ENCODE measurements at regions not wholly inside any gene's neighbourhood (a gene's known extent, or its start where the extent isn't known, plus 50 kb on each side); places are given as distances from the start of the nearest gene placed in this dataset.

DNA sequence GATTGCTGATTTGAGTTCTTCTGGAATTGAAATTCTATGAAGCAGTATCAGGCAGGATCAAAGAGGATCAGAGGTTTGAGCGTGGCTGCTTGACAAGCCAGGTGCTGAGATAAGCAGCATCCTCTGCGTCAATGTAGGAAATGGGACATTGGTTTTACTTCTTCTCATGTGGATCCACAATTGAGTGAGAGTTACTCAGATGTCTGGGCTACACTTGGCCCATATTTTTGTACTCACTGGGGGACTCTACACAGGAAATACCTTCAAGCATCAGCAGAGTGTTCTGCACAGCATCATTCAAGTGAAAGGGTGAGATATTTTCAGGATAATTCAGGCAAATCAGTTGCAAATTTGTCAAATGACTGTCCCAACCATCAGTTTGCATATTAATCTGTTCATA is 613.9 kb upstream of the ARID1B start:
- Mint-ChIP-seq H3K4me1 (peaks cover 42% of the 10 kb centered on the region), H3K4me3 (no peak overlapping the region), H3K27ac (no peak overlapping the region), H3K36me3 (ENCODE audit: low read depth) (no peaks in the 10 kb centered on the region), H3K27me3 (peaks cover 2% of the 10 kb centered on the region), H3K9me3 (no peaks in the 10 kb centered on the region)
- ATAC-seq (no peak), DNase-seq (no peak)

DNA sequence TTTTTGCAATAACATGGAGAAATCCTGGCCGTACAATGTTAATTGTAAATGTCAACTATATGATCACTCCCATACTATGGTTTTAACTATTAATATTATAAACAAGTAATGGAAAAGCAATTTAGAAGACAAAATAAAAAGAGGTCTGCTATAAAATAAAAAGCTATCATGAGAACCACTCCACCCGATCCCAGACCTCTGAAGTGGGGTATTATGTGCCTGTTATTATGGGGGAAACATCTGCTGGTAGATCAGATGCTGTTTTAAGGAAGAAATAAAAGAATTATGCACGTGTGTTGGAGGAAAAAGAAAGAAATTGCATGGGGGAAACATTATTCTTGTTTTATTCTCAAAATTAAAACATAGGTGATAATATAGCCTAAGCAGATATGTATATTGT is 615.7 kb upstream of the ARID1B start:
- DNase-seq (no peak), ATAC-seq (no peak)
- H3K4me1 Mint-ChIP-seq: peaks cover 24% of the 10 kb centered on the region
- H3K27ac Mint-ChIP-seq: no peak overlapping the region
- no peaks in the 10 kb centered on the region for H3K9me3 Mint-ChIP-seq
- no peaks in the 10 kb centered on the region for H3K27me3 Mint-ChIP-seq
- H3K36me3 Mint-ChIP-seq (ENCODE audit: low read depth): no peaks in the 10 kb centered on the region
- H3K4me3 Mint-ChIP-seq: no peak overlapping the region

DNA sequence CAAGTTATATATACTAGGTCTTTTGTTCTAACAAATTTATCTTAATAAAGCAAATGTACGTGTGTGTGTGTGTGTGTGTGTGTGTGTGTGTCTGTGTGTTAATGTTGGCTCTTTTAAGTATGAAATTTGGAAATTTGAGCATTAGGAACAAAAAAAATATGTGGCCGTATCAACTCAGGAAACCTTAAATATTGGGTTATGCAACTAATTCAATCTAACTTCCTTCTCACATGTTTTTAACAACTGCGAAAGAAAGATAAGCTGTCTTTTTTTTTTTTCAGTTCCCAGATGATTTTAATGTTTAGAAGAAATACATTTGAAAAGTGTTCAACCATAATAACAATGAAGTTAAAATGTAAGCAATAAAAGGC is 616.4 kb upstream of the ARID1B start:
- no peaks in the 10 kb centered on the region for H3K36me3 Mint-ChIP-seq (ENCODE audit: low read depth)
- peaks cover 17% of the 10 kb centered on the region for H3K4me1 Mint-ChIP-seq
- no peak overlapping the region for H3K27ac Mint-ChIP-seq
- ATAC-seq (no peak), DNase-seq (no peak)
- no peaks in the 10 kb centered on the region for H3K9me3 Mint-ChIP-seq
- no peaks in the 10 kb centered on the region for H3K27me3 Mint-ChIP-seq
- no peak overlapping the region for H3K4me3 Mint-ChIP-seq

DNA sequence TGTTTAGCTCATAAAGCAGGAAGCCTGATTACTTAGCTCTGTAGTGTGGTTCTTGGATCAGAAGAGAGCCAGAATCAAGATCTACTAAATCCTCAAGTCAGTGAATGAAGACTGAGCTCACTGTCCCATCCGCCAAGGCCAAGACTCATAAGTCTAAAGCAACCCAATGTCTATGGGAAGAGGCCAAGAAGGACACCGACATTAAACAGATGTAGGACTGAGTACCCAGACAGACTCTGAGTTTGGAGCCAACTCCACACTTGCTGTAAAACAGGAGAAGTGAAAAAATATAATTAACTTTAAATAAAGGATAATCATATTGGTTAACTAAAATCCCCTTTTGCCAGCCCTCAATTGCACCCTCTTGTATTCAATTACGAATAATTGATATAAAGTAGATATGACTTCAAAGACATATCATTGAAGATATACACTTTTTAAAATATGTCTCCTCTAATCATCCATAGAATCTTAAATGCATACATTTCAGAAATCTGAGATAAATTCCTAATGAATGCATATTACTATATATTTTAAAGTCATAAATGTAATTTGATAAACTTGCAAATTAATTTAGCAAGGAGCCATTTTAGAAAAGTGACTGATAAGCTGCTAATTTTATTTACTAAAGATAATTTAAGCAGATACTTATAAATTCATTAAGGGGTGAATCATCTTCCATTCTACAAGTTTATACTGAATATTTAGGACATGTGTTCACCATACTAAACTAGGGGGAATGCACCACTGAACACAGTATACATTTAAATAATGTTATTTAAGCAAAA is 617.0 kb upstream of the ARID1B start:
- no peak for DNase-seq
- H3K27me3 Mint-ChIP-seq: no peaks in the 10 kb centered on the region
- no peak for ATAC-seq
- peaks cover 12% of the 10 kb centered on the region for H3K4me1 Mint-ChIP-seq
- H3K9me3 Mint-ChIP-seq: no peaks in the 10 kb centered on the region
- H3K36me3 Mint-ChIP-seq (ENCODE audit: low read depth): no peaks in the 10 kb centered on the region
- no peak overlapping the region for H3K27ac Mint-ChIP-seq
- no peak overlapping the region for H3K4me3 Mint-ChIP-seq

DNA sequence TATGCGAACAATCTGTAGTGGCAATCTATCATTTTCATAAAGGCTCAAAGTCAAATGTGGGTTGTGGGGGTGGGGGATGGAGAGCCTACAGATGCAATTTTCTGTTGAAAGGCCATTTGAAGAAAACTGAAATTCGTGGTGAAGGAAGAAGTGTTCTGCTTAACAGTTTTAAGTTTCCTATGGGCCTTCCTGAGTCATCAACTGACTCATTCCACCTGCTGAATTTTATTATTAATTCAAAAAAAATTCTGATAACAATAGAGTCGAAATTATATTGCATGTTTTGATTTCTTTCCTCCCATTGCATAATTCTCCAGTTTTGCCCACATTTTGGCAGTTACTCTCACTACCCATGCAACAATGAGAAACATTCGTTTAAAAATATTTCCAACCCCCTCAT is 622.3 kb upstream of the ARID1B start:
- peaks cover 14% of the 10 kb centered on the region for H3K4me1 Mint-ChIP-seq
- no peak for DNase-seq
- peak; percentile 28 for ATAC-seq
- H3K27ac Mint-ChIP-seq: peak overlapping the region; percentile 28
- no peaks in the 10 kb centered on the region for H3K9me3 Mint-ChIP-seq
- no peaks in the 10 kb centered on the region for H3K27me3 Mint-ChIP-seq
- no peak overlapping the region for H3K4me3 Mint-ChIP-seq
- H3K36me3 Mint-ChIP-seq (ENCODE audit: low read depth): no peaks in the 10 kb centered on the region

DNA sequence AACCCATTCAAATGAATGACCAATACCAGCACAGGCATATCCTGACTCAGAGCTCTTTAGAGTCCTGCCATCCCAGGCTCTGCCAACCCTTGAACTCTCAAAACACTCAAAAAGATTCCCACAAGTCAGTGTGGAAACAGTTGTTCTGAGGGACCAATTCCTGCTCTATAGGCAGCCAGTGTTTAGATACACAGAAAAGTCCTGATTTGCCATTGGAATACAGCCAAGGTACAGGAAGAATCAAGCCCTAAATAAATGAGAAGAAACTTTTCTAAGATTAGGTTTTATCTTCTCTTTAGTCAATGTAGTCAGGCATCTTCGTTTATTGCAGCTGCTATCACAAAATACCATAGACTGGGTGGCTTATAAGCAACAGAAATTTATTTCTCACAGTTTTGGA is 626.8 kb upstream of the ARID1B start:
- Mint-ChIP-seq H3K4me3 (no peak overlapping the region), H3K4me1 (peaks cover 14% of the 10 kb centered on the region), H3K27me3 (no peaks in the 10 kb centered on the region), H3K9me3 (no peaks in the 10 kb centered on the region), H3K36me3 (ENCODE audit: low read depth) (no peaks in the 10 kb centered on the region), H3K27ac (no peak overlapping the region)
- no peak for ATAC-seq
- DNase-seq: no peak

DNA sequence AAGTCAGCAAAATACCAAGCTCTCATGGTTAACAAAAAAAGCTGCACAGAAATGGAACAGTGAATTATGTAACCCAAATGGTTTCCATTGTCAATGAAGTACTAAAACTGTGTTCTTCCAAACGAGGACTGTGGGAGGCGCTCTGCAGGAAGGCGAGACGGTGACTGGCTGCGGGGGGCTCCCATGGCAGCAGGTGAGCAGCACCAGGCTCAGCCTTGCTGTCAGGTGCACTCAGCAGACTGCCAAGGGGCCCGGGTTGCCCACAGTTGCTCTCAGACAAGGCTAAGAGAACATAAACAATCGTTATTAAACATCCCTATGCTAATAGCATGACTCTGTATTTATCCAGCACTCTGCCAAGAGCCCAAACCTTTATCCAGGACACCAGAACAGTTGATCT is 630.3 kb upstream of the ARID1B start:
- no peaks in the 10 kb centered on the region for H3K27me3 Mint-ChIP-seq
- H3K4me3 Mint-ChIP-seq: no peak overlapping the region
- H3K27ac Mint-ChIP-seq: no peak overlapping the region
- peaks cover 20% of the 10 kb centered on the region for H3K9me3 Mint-ChIP-seq
- H3K36me3 Mint-ChIP-seq (ENCODE audit: low read depth): peaks cover 15% of the 10 kb centered on the region
- ATAC-seq (no peak), DNase-seq (no peak)
- no peaks in the 10 kb centered on the region for H3K4me1 Mint-ChIP-seq

DNA sequence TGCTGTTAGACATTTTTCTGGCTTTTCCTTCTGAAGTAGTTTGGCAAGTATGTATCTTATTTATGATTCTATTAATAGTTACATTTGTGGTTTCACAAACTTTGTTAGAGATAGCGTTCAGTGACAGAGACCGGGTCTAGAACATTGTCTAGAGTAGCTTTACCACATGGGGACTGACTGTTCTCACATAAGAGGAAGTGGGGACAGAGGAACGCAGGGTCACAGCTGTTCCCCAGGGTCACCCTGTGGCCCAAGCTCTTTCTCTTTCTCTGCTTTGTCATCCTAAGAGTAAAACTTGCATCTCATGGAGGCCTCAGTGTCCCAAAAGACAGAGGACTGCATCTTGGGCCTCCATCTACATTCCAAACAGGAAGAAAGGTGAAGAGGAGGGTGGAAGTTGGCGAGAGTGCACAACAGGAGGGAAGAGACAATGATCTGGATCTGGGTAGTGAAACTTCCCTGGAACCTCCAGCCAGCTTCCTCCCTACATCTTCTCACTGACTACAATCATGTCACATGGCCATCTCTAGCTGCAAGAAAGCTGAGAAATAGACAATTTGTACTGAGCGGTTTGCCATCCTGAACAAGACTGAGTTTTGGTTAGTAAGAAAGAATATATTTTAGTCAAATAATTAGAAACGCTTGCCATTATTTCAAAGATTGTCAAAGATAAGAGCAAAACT is 645.8 kb upstream of the ARID1B start:
- Mint-ChIP-seq H3K4me1 (peaks cover 3% of the 10 kb centered on the region), H3K27ac (no peak overlapping the region), H3K9me3 (peaks cover 28% of the 10 kb centered on the region), H3K36me3 (ENCODE audit: low read depth) (peaks cover 5% of the 10 kb centered on the region), H3K4me3 (no peak overlapping the region), H3K27me3 (no peaks in the 10 kb centered on the region)
- no peak for DNase-seq
- ATAC-seq: no peak

DNA sequence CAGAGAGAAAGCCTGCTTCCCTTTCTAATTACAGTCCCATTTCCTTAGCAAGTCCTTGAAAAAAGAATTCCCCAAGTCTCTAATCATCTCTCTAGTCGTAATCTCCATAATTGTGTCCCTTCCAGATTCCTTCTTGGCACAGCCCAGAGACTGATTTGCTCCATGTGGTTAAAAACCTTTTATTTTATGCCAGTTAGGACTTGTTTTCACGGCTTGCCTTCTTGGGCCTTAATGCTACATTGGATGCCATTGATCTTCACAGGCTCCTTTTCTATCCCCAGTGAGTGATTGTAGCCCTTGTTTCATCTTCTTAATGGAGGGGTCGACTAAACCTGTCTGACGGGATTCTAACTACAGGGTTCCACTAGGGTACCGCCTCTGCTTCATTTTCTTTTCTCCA is 650.6 kb upstream of the ARID1B start:
- no peak overlapping the region for H3K27ac Mint-ChIP-seq
- no peaks in the 10 kb centered on the region for H3K9me3 Mint-ChIP-seq
- no peaks in the 10 kb centered on the region for H3K27me3 Mint-ChIP-seq
- DNase-seq (no peak), ATAC-seq (no peak)
- no peaks in the 10 kb centered on the region for H3K36me3 Mint-ChIP-seq (ENCODE audit: low read depth)
- no peak overlapping the region for H3K4me3 Mint-ChIP-seq
- peaks cover 3% of the 10 kb centered on the region for H3K4me1 Mint-ChIP-seq

DNA sequence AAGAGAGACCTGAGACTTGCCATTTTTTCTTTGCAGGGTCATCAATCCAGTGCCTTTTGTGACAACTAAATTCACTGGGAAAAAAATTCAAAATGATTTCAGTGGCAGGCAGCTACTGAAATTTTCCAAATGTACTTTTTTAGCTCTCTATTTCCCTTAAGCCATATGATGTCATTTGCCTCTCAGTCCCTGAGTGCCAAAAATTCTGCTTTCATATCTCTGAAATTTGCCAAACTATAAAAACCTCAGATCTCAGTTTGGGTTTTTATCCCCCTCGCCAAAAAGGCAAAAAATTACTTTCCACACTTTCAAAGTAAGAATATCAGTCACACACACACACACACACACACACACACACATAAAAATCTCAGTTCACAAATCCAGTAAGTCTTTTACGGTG is 651.3 kb upstream of the ARID1B start:
- Mint-ChIP-seq H3K4me1 (no peaks in the 10 kb centered on the region), H3K27ac (no peak overlapping the region), H3K4me3 (no peak overlapping the region), H3K36me3 (ENCODE audit: low read depth) (no peaks in the 10 kb centered on the region), H3K9me3 (no peaks in the 10 kb centered on the region), H3K27me3 (no peaks in the 10 kb centered on the region)
- ATAC-seq (no peak), DNase-seq (no peak)

DNA sequence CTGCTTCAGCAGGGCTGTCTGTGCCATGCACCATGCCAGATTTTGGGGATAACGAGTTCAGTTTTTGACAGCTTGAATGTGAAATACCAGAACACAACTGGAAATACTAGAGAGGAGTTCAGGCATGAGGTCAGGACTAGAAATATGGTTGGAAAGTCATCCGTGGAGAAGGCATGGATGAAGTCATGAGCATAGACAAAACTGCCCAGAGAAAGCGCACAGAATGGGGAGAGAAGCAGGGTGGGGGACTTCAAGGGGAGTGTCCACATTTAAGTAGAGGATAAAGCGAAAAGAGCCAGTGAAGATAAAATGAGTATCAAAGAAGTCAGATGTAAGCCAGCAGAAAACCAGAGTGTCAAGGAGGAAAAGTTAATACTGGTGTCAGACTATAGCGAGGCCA is 653.4 kb upstream of the ARID1B start:
- Mint-ChIP-seq H3K4me1 (no peaks in the 10 kb centered on the region), H3K9me3 (no peaks in the 10 kb centered on the region), H3K27ac (no peak overlapping the region), H3K4me3 (no peak overlapping the region), H3K27me3 (no peaks in the 10 kb centered on the region), H3K36me3 (ENCODE audit: low read depth) (peaks cover under 1% of the 10 kb centered on the region)
- DNase-seq (no peak), ATAC-seq (no peak)

DNA sequence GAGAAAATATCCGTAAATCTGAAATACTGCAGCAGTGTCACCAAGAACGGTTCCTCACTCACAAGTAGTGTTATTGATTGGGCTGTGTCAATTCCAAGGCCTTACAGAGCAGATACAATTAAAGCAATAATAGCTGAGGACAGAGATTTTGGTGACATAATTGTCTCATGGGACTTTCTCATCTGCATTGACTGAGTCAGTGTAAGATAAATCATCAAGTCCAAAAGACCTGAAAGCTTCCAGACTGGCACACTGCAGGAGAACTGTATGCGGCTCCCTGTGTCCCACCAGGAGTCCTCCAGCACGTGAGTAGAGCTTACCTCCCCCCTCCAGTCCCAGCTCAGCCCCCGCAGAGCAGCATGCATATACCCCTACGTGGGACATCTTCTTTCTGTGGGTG is 655.2 kb upstream of the ARID1B start:
- H3K9me3 Mint-ChIP-seq: no peaks in the 10 kb centered on the region
- H3K4me1 Mint-ChIP-seq: no peaks in the 10 kb centered on the region
- H3K4me3 Mint-ChIP-seq: no peak overlapping the region
- peaks cover 3% of the 10 kb centered on the region for H3K36me3 Mint-ChIP-seq (ENCODE audit: low read depth)
- ATAC-seq (no peak), DNase-seq (no peak)
- H3K27ac Mint-ChIP-seq: no peak overlapping the region
- no peaks in the 10 kb centered on the region for H3K27me3 Mint-ChIP-seq

DNA sequence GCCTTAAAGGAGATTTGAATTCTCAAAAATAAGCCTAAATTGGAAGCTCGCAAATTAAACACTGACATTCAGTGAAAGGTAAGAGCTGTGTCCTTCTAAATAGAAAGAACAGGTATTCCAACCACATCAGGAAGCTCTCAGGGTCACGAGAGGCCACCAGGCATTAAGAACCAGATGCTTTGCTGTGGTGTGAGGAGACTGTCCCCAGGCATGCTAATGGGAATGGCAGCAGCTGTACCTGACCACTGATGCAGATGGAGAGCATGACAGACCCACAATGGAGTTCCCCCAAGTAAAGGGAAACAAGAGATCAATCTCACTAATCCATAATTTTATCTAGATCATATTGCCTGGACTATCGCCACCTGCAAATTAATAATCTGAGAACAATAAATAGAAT is 658.9 kb upstream of the NOX3 start:
- DNase-seq: no peak
- Mint-ChIP-seq H3K4me1 (no peaks in the 10 kb centered on the region), H3K4me3 (no peak overlapping the region), H3K9me3 (peaks cover 6% of the 10 kb centered on the region), H3K27me3 (no peaks in the 10 kb centered on the region), H3K27ac (no peak overlapping the region), H3K36me3 (ENCODE audit: low read depth) (peaks cover 3% of the 10 kb centered on the region)
- ATAC-seq: no peak

DNA sequence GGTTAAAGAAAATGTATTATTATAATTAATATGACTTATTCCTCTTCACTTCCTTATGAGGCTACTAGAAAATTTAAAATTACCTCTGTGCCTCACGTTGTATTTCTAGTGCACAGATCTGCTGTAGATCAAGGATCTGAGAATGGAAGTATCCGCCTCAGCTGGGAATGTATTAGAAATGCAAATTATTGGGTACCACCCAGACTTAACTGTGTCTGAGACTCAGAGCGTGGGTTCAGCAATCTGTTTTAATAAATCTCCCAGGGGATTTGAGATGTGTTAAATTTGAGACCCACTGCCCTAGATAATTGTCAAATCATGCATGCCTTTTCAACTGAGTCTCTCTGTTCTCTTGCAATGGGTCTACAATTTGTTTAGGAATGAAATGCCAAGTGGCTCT is 658.0 kb upstream of the NOX3 start:
- Mint-ChIP-seq H3K27me3 (no peaks in the 10 kb centered on the region), H3K4me3 (no peak overlapping the region), H3K36me3 (ENCODE audit: low read depth) (peaks cover 1% of the 10 kb centered on the region), H3K27ac (no peak overlapping the region), H3K9me3 (peaks cover 6% of the 10 kb centered on the region), H3K4me1 (no peaks in the 10 kb centered on the region)
- DNase-seq: no peak
- ATAC-seq: no peak

DNA sequence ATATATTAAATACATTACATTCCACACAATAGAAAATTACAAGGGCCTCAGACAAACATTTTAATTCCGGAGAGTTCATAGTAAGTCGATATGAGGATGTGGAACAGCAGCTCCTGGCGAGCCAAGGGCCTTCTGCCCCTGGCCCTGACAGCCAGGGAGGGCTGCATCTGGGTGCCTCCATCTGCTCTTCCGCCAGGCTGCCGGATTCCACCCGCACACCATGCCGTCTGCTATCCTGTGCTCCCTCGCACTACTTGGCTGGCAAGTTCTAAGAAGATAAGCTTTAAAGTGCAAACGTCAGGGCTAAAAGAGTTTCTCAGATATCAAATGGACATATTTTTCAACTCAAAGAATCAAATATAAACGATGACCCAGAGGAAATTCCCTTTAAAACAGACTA is 656.3 kb upstream of the NOX3 start:
- Mint-ChIP-seq H3K4me3 (no peak overlapping the region), H3K4me1 (no peaks in the 10 kb centered on the region), H3K36me3 (ENCODE audit: low read depth) (no peaks in the 10 kb centered on the region), H3K9me3 (peaks cover 6% of the 10 kb centered on the region), H3K27me3 (no peaks in the 10 kb centered on the region), H3K27ac (no peak overlapping the region)
- DNase-seq (no peak), ATAC-seq (no peak)

All from activated naive CD8-positive, alpha-beta T cell treated with anti-CD3 and anti-CD28 coated beads, Interleukin-2, amount 50 U/mL, for 24 hours (primary cell).